ENCODE measurements at regions not wholly inside any gene's neighbourhood (a gene's known extent, or its start where the extent isn't known, plus 50 kb on each side); places are given as distances from the start of the nearest gene placed in this dataset.

GRCh38 chr4:163622379-163623035 lies 128.0 kb downstream of the TMA16 start:
- DNase-seq (ENCODE audit: low read depth): no peak
- TF ChIP-seq CTCF (IDR thresholded peaks at IDR 0.05; ENCODE audit: low read depth, low read length): no peak
- TF ChIP-seq POLR2A (IDR thresholded peaks at IDR 0.05; ENCODE audit: extremely low read depth, insufficient read length): no peak
- no peak for TF ChIP-seq MYC (IDR thresholded peaks at IDR 0.05; ENCODE audit: low read depth, low read length)
- TF ChIP-seq MAX (IDR thresholded peaks at IDR 0.05; ENCODE audit: low read depth, low read length): no peak
- H3K4me3 ChIP-seq (ENCODE audit: low read depth, low read length): no peak overlapping the region

- H3K4me3 ChIP-seq (ENCODE audit: low read depth, low read length): no peak overlapping the region
- no peak for TF ChIP-seq MYC (IDR thresholded peaks at IDR 0.05; ENCODE audit: low read depth, low read length)
- no peak for TF ChIP-seq CTCF (IDR thresholded peaks at IDR 0.05; ENCODE audit: low read depth, low read length)
- TF ChIP-seq MAX (IDR thresholded peaks at IDR 0.05; ENCODE audit: low read depth, low read length): no peak
- no peak for TF ChIP-seq POLR2A (IDR thresholded peaks at IDR 0.05; ENCODE audit: extremely low read depth, insufficient read length)
- no peak for DNase-seq (ENCODE audit: low read depth)
Observed at GRCh38 chr4:163623787-163624186, 129.3 kb downstream of the TMA16 start.

GRCh38 chr4:163624727-163625126 lies 130.2 kb downstream of the TMA16 start:
- no peak overlapping the region for H3K4me3 ChIP-seq (ENCODE audit: low read depth, low read length)
- no peak for TF ChIP-seq MYC (IDR thresholded peaks at IDR 0.05; ENCODE audit: low read depth, low read length)
- no peak for TF ChIP-seq MAX (IDR thresholded peaks at IDR 0.05; ENCODE audit: low read depth, low read length)
- TF ChIP-seq CTCF (IDR thresholded peaks at IDR 0.05; ENCODE audit: low read depth, low read length): no peak
- no peak for TF ChIP-seq POLR2A (IDR thresholded peaks at IDR 0.05; ENCODE audit: extremely low read depth, insufficient read length)
- no peak for DNase-seq (ENCODE audit: low read depth)

GRCh38 chr4:163631288-163631687 lies 136.8 kb downstream of the TMA16 start:
- H3K4me3 ChIP-seq (ENCODE audit: low read depth, low read length): no peak overlapping the region
- TF ChIP-seq MAX (IDR thresholded peaks at IDR 0.05; ENCODE audit: low read depth, low read length) (no peak), MYC (IDR thresholded peaks at IDR 0.05; ENCODE audit: low read depth, low read length) (no peak), CTCF (IDR thresholded peaks at IDR 0.05; ENCODE audit: low read depth, low read length) (no peak)

GRCh38 chr4:163638909-163639308 lies 144.4 kb downstream of the TMA16 start:
- no peak for TF ChIP-seq POLR2A (IDR thresholded peaks at IDR 0.05; ENCODE audit: extremely low read depth, insufficient read length)
- TF ChIP-seq MAX (IDR thresholded peaks at IDR 0.05; ENCODE audit: low read depth, low read length): no peak
- no peak for TF ChIP-seq CTCF (IDR thresholded peaks at IDR 0.05; ENCODE audit: low read depth, low read length)
- TF ChIP-seq MYC (IDR thresholded peaks at IDR 0.05; ENCODE audit: low read depth, low read length): no peak
- H3K4me3 ChIP-seq (ENCODE audit: low read depth, low read length): no peak overlapping the region
- DNase-seq (ENCODE audit: low read depth): no peak

More at GRCh38 chr4:163631288-163631687, 136.8 kb downstream of the TMA16 start:
- no peak for DNase-seq (ENCODE audit: low read depth)

Data from NB4 (cell line).